NB4 (cell line): ENCODE measurements at regions not wholly inside any gene's neighbourhood (a gene's known extent, or its start where the extent isn't known, plus 50 kb on each side); places are given as distances from the start of the nearest gene placed in this dataset.

Experiments
- MAX ChIP-seq: IDR thresholded peaks from 2 replicates; pipeline ENCODE4 v1.6.1; 2011; ENCODE audit warnings: low read depth, low read length
- POLR2A ChIP-seq: IDR thresholded peaks from 2 replicates; pipeline ENCODE4 v1.6.1; 2011; ENCODE audit warnings: mild to moderate bottlenecking; ENCODE audit not compliant: insufficient read length; ENCODE audit errors: extremely low read depth
- TF ChIP-seq, protein P1 (sequence below): IDR thresholded peaks from one replicate; pipeline ENCODE4 v1.5.1; 2012; ENCODE audit warnings: low read depth, low read length

DNA sequence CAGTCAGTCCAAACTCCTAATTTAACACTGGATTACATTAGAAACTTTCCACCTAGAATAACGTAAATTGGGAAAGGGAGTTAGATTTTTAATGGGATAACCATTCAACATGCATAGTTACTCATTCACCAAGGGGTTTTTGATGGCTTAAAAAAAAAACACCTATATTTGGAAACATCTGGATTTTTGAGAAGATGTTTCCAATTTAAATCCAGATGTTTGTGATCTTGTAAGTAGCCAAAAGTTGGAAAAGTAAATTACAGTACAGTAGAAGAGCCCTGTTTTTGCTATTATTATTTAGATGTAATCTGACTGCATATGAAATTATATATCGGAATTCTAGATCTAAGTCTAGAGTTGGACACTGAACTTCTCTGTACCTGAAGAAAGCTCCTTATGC is 478.2 kb downstream of the CD83 start:
- TF ChIP-seq, protein P1, sequence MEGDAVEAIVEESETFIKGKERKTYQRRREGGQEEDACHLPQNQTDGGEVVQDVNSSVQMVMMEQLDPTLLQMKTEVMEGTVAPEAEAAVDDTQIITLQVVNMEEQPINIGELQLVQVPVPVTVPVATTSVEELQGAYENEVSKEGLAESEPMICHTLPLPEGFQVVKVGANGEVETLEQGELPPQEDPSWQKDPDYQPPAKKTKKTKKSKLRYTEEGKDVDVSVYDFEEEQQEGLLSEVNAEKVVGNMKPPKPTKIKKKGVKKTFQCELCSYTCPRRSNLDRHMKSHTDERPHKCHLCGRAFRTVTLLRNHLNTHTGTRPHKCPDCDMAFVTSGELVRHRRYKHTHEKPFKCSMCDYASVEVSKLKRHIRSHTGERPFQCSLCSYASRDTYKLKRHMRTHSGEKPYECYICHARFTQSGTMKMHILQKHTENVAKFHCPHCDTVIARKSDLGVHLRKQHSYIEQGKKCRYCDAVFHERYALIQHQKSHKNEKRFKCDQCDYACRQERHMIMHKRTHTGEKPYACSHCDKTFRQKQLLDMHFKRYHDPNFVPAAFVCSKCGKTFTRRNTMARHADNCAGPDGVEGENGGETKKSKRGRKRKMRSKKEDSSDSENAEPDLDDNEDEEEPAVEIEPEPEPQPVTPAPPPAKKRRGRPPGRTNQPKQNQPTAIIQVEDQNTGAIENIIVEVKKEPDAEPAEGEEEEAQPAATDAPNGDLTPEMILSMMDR: no peak
- TF ChIP-seq MAX (no peak), POLR2A (no peak)
